Activated CD4-positive, alpha-beta memory T cell treated with anti-CD3 and anti-CD28 coated beads, Interleukin-2, amount 10 ng/mL, durations not matched to agents 7 days and 5 days (primary cell): ENCODE measurements at regions not wholly inside any gene's neighbourhood (a gene's known extent, or its start where the extent isn't known, plus 50 kb on each side); places are given as distances from the start of the nearest gene placed in this dataset.
"Not testable (repeated sequence)": the region's sequence is repeated elsewhere in the genome, so short reads cannot be mapped to it uniquely, and the experiment has no call there.

Experiments used
- CTCF ChIA-PET: fragments of 350-600 bp; sonication (Branson Sonifier 250); formaldehyde crosslinking; loops from one replicate; lab custom pipeline; 2021; ENCODE audit warnings: antibody characterized with exemption, inconsistent platforms; lab: Charles Lee
- POLR2A ChIA-PET: fragments of 350-600 bp; sonication (Branson Sonifier 250); formaldehyde crosslinking; loops from one replicate; lab custom pipeline; 2021; ENCODE audit warnings: antibody characterized with exemption; lab: Charles Lee
- DNase-seq: peaks from one replicate; pipeline ENCODE4 v3.0.0-alpha.2; 2020
- H3K27ac Mint-ChIP-seq: one replicate; pipeline ENCODE4 v1.8.0; 2021; ENCODE audit warnings: mild to moderate bottlenecking, mixed read lengths
- H3K27me3 Mint-ChIP-seq: one replicate; pipeline ENCODE4 v1.8.0; 2021; ENCODE audit warnings: mixed read lengths
- H3K36me3 Mint-ChIP-seq: one replicate; pipeline ENCODE4 v1.8.0; 2021; ENCODE audit warnings: low read depth, mixed read lengths
- H3K4me1 Mint-ChIP-seq: one replicate; pipeline ENCODE4 v1.8.0; 2021; ENCODE audit warnings: mixed read lengths
- H3K4me3 Mint-ChIP-seq: one replicate; pipeline ENCODE4 v1.8.0; 2021; ENCODE audit warnings: mild to moderate bottlenecking, mixed read lengths
- H3K9me3 Mint-ChIP-seq: one replicate; pipeline ENCODE4 v1.8.0; 2021; ENCODE audit warnings: mixed read lengths

GRCh38 chr5:34180225-34180624, 137.2 kb upstream of the C1QTNF3 start:
- H3K4me3 Mint-ChIP-seq, DNase-seq, H3K27ac Mint-ChIP-seq, H3K4me1 Mint-ChIP-seq, H3K9me3 Mint-ChIP-seq, POLR2A ChIA-PET, CTCF ChIA-PET, H3K27me3 Mint-ChIP-seq: not testable (repeated sequence)
- H3K36me3 Mint-ChIP-seq: peaks cover 14% of the 10 kb centered on the region

- DNase-seq, H3K27me3 Mint-ChIP-seq, H3K27ac Mint-ChIP-seq, H3K36me3 Mint-ChIP-seq, H3K4me3 Mint-ChIP-seq, CTCF ChIA-PET, POLR2A ChIA-PET, H3K4me1 Mint-ChIP-seq, H3K9me3 Mint-ChIP-seq: not testable (repeated sequence)
Measured at GRCh38 chr5:34180940-34181614, 138.1 kb upstream of the C1QTNF3 start.

- H3K4me1 Mint-ChIP-seq, POLR2A ChIA-PET, H3K4me3 Mint-ChIP-seq, H3K27me3 Mint-ChIP-seq, H3K36me3 Mint-ChIP-seq, H3K9me3 Mint-ChIP-seq, CTCF ChIA-PET, DNase-seq, H3K27ac Mint-ChIP-seq: not testable (repeated sequence)
Measured at GRCh38 chr5:34185005-34185404, 142.0 kb upstream of the C1QTNF3 start.

- H3K9me3 Mint-ChIP-seq, H3K4me1 Mint-ChIP-seq, H3K27ac Mint-ChIP-seq, H3K4me3 Mint-ChIP-seq, POLR2A ChIA-PET, H3K27me3 Mint-ChIP-seq, H3K36me3 Mint-ChIP-seq, CTCF ChIA-PET, DNase-seq: not testable (repeated sequence)
Measured at GRCh38 chr5:34185572-34185971, 142.6 kb upstream of the C1QTNF3 start.

GRCh38 chr5:34186108-34186507, 143.1 kb upstream of the C1QTNF3 start:
- DNase-seq, H3K36me3 Mint-ChIP-seq, POLR2A ChIA-PET, H3K4me1 Mint-ChIP-seq, H3K4me3 Mint-ChIP-seq, CTCF ChIA-PET, H3K27me3 Mint-ChIP-seq, H3K9me3 Mint-ChIP-seq, H3K27ac Mint-ChIP-seq: not testable (repeated sequence)

GRCh38 chr5:34186865-34187264, 143.9 kb upstream of the C1QTNF3 start:
- H3K36me3 Mint-ChIP-seq, H3K4me3 Mint-ChIP-seq, CTCF ChIA-PET, DNase-seq, H3K27ac Mint-ChIP-seq, H3K4me1 Mint-ChIP-seq, H3K27me3 Mint-ChIP-seq, POLR2A ChIA-PET, H3K9me3 Mint-ChIP-seq: not testable (repeated sequence)

GRCh38 chr5:34187441-34187840, 144.4 kb upstream of the C1QTNF3 start:
- H3K27ac Mint-ChIP-seq, H3K4me1 Mint-ChIP-seq, H3K36me3 Mint-ChIP-seq, H3K27me3 Mint-ChIP-seq, DNase-seq, H3K4me3 Mint-ChIP-seq, H3K9me3 Mint-ChIP-seq, POLR2A ChIA-PET, CTCF ChIA-PET: not testable (repeated sequence)

- H3K36me3 Mint-ChIP-seq, H3K4me1 Mint-ChIP-seq, H3K4me3 Mint-ChIP-seq, CTCF ChIA-PET, H3K27ac Mint-ChIP-seq, H3K9me3 Mint-ChIP-seq, POLR2A ChIA-PET, H3K27me3 Mint-ChIP-seq: not testable (repeated sequence)
- DNase-seq: peak; percentile 54
Measured at GRCh38 chr5:34188001-34188822, 145.2 kb upstream of the C1QTNF3 start.

- DNase-seq, POLR2A ChIA-PET, H3K4me1 Mint-ChIP-seq, H3K9me3 Mint-ChIP-seq, H3K36me3 Mint-ChIP-seq, H3K27me3 Mint-ChIP-seq, CTCF ChIA-PET, H3K27ac Mint-ChIP-seq, H3K4me3 Mint-ChIP-seq: not testable (repeated sequence)
Measured at GRCh38 chr5:34189246-34189645, 146.2 kb upstream of the C1QTNF3 start.

- H3K9me3 Mint-ChIP-seq, DNase-seq, H3K4me3 Mint-ChIP-seq, H3K27ac Mint-ChIP-seq, POLR2A ChIA-PET, H3K27me3 Mint-ChIP-seq, H3K36me3 Mint-ChIP-seq, H3K4me1 Mint-ChIP-seq, CTCF ChIA-PET: not testable (repeated sequence)
Measured at GRCh38 chr5:34189752-34190411, 146.9 kb upstream of the C1QTNF3 start.

GRCh38 chr5:34190466-34190865, 147.5 kb upstream of the C1QTNF3 start:
- H3K9me3 Mint-ChIP-seq, CTCF ChIA-PET, H3K4me3 Mint-ChIP-seq, H3K4me1 Mint-ChIP-seq, H3K36me3 Mint-ChIP-seq, DNase-seq, H3K27ac Mint-ChIP-seq, POLR2A ChIA-PET, H3K27me3 Mint-ChIP-seq: not testable (repeated sequence)

- CTCF ChIA-PET, POLR2A ChIA-PET, H3K36me3 Mint-ChIP-seq, H3K9me3 Mint-ChIP-seq, H3K27ac Mint-ChIP-seq, DNase-seq, H3K4me1 Mint-ChIP-seq, H3K4me3 Mint-ChIP-seq, H3K27me3 Mint-ChIP-seq: not testable (repeated sequence)
Measured at GRCh38 chr5:34191279-34191744, 148.3 kb upstream of the C1QTNF3 start.

- DNase-seq, H3K36me3 Mint-ChIP-seq, H3K9me3 Mint-ChIP-seq, H3K4me3 Mint-ChIP-seq, H3K4me1 Mint-ChIP-seq, POLR2A ChIA-PET, CTCF ChIA-PET, H3K27ac Mint-ChIP-seq, H3K27me3 Mint-ChIP-seq: not testable (repeated sequence)
Measured at GRCh38 chr5:34192064-34192922, 149.3 kb upstream of the C1QTNF3 start.
